PC-3 (cell line): ENCODE measurements at regions not wholly inside any gene's neighbourhood (a gene's known extent, or its start where the extent isn't known, plus 50 kb on each side); places are given as distances from the start of the nearest gene placed in this dataset.

Experiments
- ATAC-seq: fragments of 200-7000 bp; cut with Tn5 transposase; 2 replicates; pipeline ENCODE4 v1.9.1; 2020; ENCODE audit warnings: mild to moderate bottlenecking, moderate library complexity
- BruUV-seq: library from RNA; stranded (reverse); fragments of 400-500 nt; replicated peaks from 2 replicates; lab custom pipeline; 2021; lab: Mats Ljungman, UMichigan
- CTCF ChIA-PET: fragments of 300-600 bp; sonication (Branson Sonifier 250); formaldehyde crosslinking; loops from one replicate; lab custom pipeline; 2022; ENCODE audit warnings: antibody characterized with exemption; lab: Charles Lee
- POLR2A ChIA-PET: fragments of 300-600 bp; sonication (Branson Sonifier 250); formaldehyde crosslinking; loops from one replicate; lab custom pipeline; 2022; ENCODE audit warnings: antibody characterized with exemption; ENCODE audit not compliant: unreplicated experiment; lab: Charles Lee
- DNase-seq: peaks from one replicate; pipeline ENCODE4 v3.0.0-alpha.2; 2015
- H2AFZ ChIP-seq: fragments of 300-600 bp; sonication (generic); 2 replicates; pipeline ENCODE4 v1.6.0; 2016; ENCODE audit warnings: antibody characterized with exemption, low read length
- H3F3A ChIP-seq: fragments of 300-600 bp; sonication (generic); one replicate; pipeline ENCODE4 v1.6.0; 2017; ENCODE audit warnings: antibody characterized with exemption, low read length, control low read depth, mild to moderate bottlenecking; ENCODE audit not compliant: unreplicated experiment
- H3K27ac ChIP-seq: fragments of 300-600 bp; sonication (generic); 2 replicates; pipeline ENCODE4 v1.5.1; 2016; ENCODE audit warnings: mild to moderate bottlenecking, low read length
- H3K27me3 ChIP-seq: fragments of 300-600 bp; sonication (generic); 2 replicates; pipeline ENCODE4 v1.6.1; 2016; ENCODE audit warnings: low read length, mixed read lengths
- H3K36me3 ChIP-seq: fragments of 300-600 bp; sonication (generic); 2 replicates; pipeline ENCODE4 v1.6.1; 2016; ENCODE audit warnings: low read depth, mixed run types, low read length, mixed read lengths
- H3K4me1 ChIP-seq: fragments of 300-600 bp; sonication (generic); 2 replicates; pipeline ENCODE4 v1.5.1; 2016; ENCODE audit warnings: low read length; ENCODE audit not compliant: insufficient read depth
- H3K4me2 ChIP-seq: fragments of 300-600 bp; sonication (generic); 2 replicates; pipeline ENCODE4 v1.6.0; 2016; ENCODE audit warnings: low read length
- H3K4me3 ChIP-seq: fragments of 300-600 bp; sonication (generic); 2 replicates; pipeline ENCODE4 v1.5.1; 2016; ENCODE audit warnings: mild to moderate bottlenecking, low read length, mixed read lengths
- H3K79me2 ChIP-seq: fragments of 300-600 bp; sonication (generic); 2 replicates; pipeline ENCODE4 v1.6.1; 2017; ENCODE audit warnings: low read length, mixed read lengths
- H3K9ac ChIP-seq: fragments of 300-600 bp; sonication (generic); 2 replicates; pipeline ENCODE4 v1.6.0; 2016; ENCODE audit warnings: mild to moderate bottlenecking, low read length
- H3K9me2 ChIP-seq: fragments of 300-600 bp; sonication (generic); replicated peaks from 2 replicates; pipeline ENCODE4 v1.6.1; 2016; ENCODE audit warnings: mixed run types, low read length, mixed read lengths
- H3K9me3 ChIP-seq: fragments of 300-600 bp; sonication (generic); 2 replicates; pipeline ENCODE4 v1.6.1; 2016; ENCODE audit warnings: low read length, mixed read lengths
- H4K20me1 ChIP-seq: fragments of 300-600 bp; sonication (generic); 2 replicates; pipeline ENCODE4 v1.6.1; 2016; ENCODE audit warnings: low read length, mixed read lengths
- EZH2 ChIP-seq: fragments of 300-600 bp; sonication (generic); IDR thresholded peaks from one replicate; pipeline ENCODE4 v1.6.1; 2017; ENCODE audit warnings: antibody characterized with exemption, mild to moderate bottlenecking, low read length; ENCODE audit not compliant: unreplicated experiment
- EZH2phosphoT487 ChIP-seq: fragments of 300-600 bp; sonication (generic); IDR thresholded peaks from 2 replicates; pipeline ENCODE4 v1.6.1; 2018; ENCODE audit warnings: mild to moderate bottlenecking, antibody characterized with exemption, low read length, borderline replicate concordance
- intact Hi-C: fragments of 100-400 bp; cut with micrococcal nuclease; formaldehyde crosslinking; loops from 2 replicates; pipeline ENCODE4 v1.9.0; 2023
- TF ChIP-seq, protein P1 (sequence below): fragments of 300-600 bp; sonication (generic); conservative IDR thresholded peaks from 2 replicates; pipeline ENCODE4 v1.5.1; 2017; ENCODE audit warnings: antibody characterized with exemption, low read depth, mild to moderate bottlenecking, low read length

DNA sequence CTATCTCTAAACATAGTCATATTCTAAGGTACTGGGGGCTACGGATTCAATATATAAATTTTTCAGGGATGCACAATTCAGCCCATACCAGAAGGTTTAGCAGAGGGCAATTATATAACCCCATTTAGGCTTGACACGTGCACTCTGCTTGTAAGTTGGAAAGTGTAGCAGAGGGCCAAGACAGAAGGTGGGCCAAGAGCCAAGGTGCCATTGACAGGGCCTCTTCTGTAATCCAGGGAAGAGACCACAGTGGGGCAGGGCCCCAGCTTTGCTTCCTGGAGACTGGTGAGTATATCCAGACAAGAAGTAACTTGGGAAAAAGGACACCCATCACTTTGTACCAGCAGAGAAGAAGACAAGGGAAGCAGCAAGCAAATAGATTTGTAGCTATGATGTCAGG lies 672.4 kb upstream of the MARCKS start:
- H3K4me2 ChIP-seq: no peak overlapping the region
- H4K20me1 ChIP-seq: no peaks in the 10 kb centered on the region
- ChIA-PET POLR2A (no interaction called here), CTCF (no interaction called here)
- no peaks in the 10 kb centered on the region for H3K27me3 ChIP-seq
- intact Hi-C loops: loop anchor here (5.0 to 10.0 kb wide), 2 partner anchors 400 to 673 kb away; partner anchors contain the start of gene MARCKS
- no peak overlapping the region for H3K9ac ChIP-seq
- no peak overlapping the region for H3K27ac ChIP-seq
- H3K36me3 ChIP-seq: no peaks in the 10 kb centered on the region
- no peaks in the 10 kb centered on the region for H3K79me2 ChIP-seq
- peaks cover 3% of the 10 kb centered on the region for H3F3A ChIP-seq
- DNase-seq (no peak), ATAC-seq (no peak)
- H2AFZ ChIP-seq: no peak overlapping the region
- BruUV-seq: no TSS peak
- H3K4me3 ChIP-seq: no peak overlapping the region
- no peaks in the 10 kb centered on the region for H3K9me2 ChIP-seq
- peaks cover 14% of the 10 kb centered on the region for H3K4me1 ChIP-seq
- TF ChIP-seq, protein P1, sequence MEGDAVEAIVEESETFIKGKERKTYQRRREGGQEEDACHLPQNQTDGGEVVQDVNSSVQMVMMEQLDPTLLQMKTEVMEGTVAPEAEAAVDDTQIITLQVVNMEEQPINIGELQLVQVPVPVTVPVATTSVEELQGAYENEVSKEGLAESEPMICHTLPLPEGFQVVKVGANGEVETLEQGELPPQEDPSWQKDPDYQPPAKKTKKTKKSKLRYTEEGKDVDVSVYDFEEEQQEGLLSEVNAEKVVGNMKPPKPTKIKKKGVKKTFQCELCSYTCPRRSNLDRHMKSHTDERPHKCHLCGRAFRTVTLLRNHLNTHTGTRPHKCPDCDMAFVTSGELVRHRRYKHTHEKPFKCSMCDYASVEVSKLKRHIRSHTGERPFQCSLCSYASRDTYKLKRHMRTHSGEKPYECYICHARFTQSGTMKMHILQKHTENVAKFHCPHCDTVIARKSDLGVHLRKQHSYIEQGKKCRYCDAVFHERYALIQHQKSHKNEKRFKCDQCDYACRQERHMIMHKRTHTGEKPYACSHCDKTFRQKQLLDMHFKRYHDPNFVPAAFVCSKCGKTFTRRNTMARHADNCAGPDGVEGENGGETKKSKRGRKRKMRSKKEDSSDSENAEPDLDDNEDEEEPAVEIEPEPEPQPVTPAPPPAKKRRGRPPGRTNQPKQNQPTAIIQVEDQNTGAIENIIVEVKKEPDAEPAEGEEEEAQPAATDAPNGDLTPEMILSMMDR: no peak
- TF ChIP-seq EZH2 (no peak), EZH2phosphoT487 (no peak)
- H3K9me3 ChIP-seq: no peaks in the 10 kb centered on the region

GRCh38 chr6:113185299-113185698 lies 671.8 kb upstream of the MARCKS start:
- ChIA-PET CTCF (no interaction called here), POLR2A (no interaction called here)
- ATAC-seq: no peak
- H3K4me3 ChIP-seq: no peak overlapping the region
- no peak for DNase-seq
- H4K20me1 ChIP-seq: no peaks in the 10 kb centered on the region
- H3K9me3 ChIP-seq: no peaks in the 10 kb centered on the region
- no TSS peak for BruUV-seq
- H3F3A ChIP-seq: peaks cover 3% of the 10 kb centered on the region
- intact Hi-C loops: loop anchor here (10.0 kb wide), 1 partner anchor 400 kb away; no protein-coding TSS in a partner anchor
- no peak overlapping the region for H3K27ac ChIP-seq
- H3K79me2 ChIP-seq: no peaks in the 10 kb centered on the region
- peaks cover 14% of the 10 kb centered on the region for H3K4me1 ChIP-seq
- no peak overlapping the region for H2AFZ ChIP-seq
- no peak overlapping the region for H3K9ac ChIP-seq
- H3K27me3 ChIP-seq: no peaks in the 10 kb centered on the region
- H3K36me3 ChIP-seq: no peaks in the 10 kb centered on the region
- TF ChIP-seq, protein P1: no peak
- TF ChIP-seq EZH2phosphoT487 (no peak), EZH2 (no peak)
- no peak overlapping the region for H3K4me2 ChIP-seq
- H3K9me2 ChIP-seq: no peaks in the 10 kb centered on the region

GRCh38 chr6:113187661-113188060 lies 669.5 kb upstream of the MARCKS start:
- Histone ChIP-seq H3K36me3 (no peaks in the 10 kb centered on the region), H3K9me3 (no peaks in the 10 kb centered on the region), H3K4me2 (no peak overlapping the region), H3K9me2 (no peaks in the 10 kb centered on the region), H3K9ac (no peak overlapping the region), H3K27me3 (no peaks in the 10 kb centered on the region), H3K4me1 (peaks cover 7% of the 10 kb centered on the region), H2AFZ (no peak overlapping the region), H3F3A (no peaks in the 10 kb centered on the region), H4K20me1 (no peaks in the 10 kb centered on the region), H3K4me3 (no peak overlapping the region), H3K27ac (no peak overlapping the region), H3K79me2 (no peaks in the 10 kb centered on the region)
- ChIA-PET CTCF (no interaction called here), POLR2A (no interaction called here)
- intact Hi-C loops: loop anchor here (10.0 kb wide), 1 partner anchor 403 kb away; no protein-coding TSS in a partner anchor
- ATAC-seq (no peak), DNase-seq (no peak)
- TF ChIP-seq EZH2phosphoT487 (no peak), EZH2 (no peak)
- TF ChIP-seq, protein P1: no peak
- BruUV-seq: no TSS peak
